NB4 (cell line): ENCODE measurements at regions not wholly inside any gene's neighbourhood (a gene's known extent, or its start where the extent isn't known, plus 50 kb on each side); places are given as distances from the start of the nearest gene placed in this dataset.

Experiments used
- MYC ChIP-seq: IDR thresholded peaks from 2 replicates; pipeline ENCODE4 v1.6.1; 2011; ENCODE audit warnings: low read depth, low read length
- POLR2A ChIP-seq: IDR thresholded peaks from 2 replicates; pipeline ENCODE4 v1.6.1; 2011; ENCODE audit warnings: mild to moderate bottlenecking; ENCODE audit not compliant: insufficient read length; ENCODE audit errors: extremely low read depth
- TF ChIP-seq, protein P1 (sequence below): IDR thresholded peaks from one replicate; pipeline ENCODE4 v1.5.1; 2012; ENCODE audit warnings: low read depth, low read length

DNA sequence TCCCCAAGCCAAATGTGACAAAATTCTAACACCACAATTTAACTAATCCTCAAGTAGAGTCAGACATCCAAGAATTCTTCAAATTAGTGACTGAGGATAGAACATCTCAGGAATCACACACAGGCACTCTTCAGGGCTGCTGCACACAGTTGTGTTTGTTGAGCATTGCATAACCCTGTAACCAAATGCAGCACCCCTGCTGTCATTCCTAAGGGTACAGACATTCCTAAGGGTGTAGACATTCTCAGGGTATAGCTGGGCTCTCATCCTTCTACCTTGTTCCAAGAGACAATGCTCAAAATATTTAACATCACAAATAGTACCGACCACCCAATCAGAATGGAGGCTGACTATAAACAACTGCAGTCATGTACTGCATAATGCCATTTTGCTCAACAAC lies 107.1 kb upstream of the UBE2E2 start:
- TF ChIP-seq, protein P1, sequence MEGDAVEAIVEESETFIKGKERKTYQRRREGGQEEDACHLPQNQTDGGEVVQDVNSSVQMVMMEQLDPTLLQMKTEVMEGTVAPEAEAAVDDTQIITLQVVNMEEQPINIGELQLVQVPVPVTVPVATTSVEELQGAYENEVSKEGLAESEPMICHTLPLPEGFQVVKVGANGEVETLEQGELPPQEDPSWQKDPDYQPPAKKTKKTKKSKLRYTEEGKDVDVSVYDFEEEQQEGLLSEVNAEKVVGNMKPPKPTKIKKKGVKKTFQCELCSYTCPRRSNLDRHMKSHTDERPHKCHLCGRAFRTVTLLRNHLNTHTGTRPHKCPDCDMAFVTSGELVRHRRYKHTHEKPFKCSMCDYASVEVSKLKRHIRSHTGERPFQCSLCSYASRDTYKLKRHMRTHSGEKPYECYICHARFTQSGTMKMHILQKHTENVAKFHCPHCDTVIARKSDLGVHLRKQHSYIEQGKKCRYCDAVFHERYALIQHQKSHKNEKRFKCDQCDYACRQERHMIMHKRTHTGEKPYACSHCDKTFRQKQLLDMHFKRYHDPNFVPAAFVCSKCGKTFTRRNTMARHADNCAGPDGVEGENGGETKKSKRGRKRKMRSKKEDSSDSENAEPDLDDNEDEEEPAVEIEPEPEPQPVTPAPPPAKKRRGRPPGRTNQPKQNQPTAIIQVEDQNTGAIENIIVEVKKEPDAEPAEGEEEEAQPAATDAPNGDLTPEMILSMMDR: no peak
- no peak for TF ChIP-seq POLR2A
- no peak for TF ChIP-seq MYC
